Lower leg skin (tissue), 3 donors: ENCODE measurements at regions not wholly inside any gene's neighbourhood (a gene's known extent, or its start where the extent isn't known, plus 50 kb on each side); places are given as distances from the start of the nearest gene placed in this dataset.

Experiments
- POLR2A ChIP-seq, 2 donors: fragments of 450-650 bp; IDR thresholded peaks; one replicate each; pipeline ENCODE4 v1.6.1; 2016 to 2017; ENCODE audit warnings: antibody characterized with exemption in 2 of 2, mild to moderate bottlenecking in 1 of 2, moderate library complexity in 1 of 2
- TF ChIP-seq, protein P1 (sequence below), 3 donors: fragments of 450-650 bp; IDR thresholded peaks; one replicate each; pipeline ENCODE4 v1.5.1; 2016; ENCODE audit warnings: antibody characterized with exemption in 3 of 3, mild to moderate bottlenecking in 3 of 3, moderate library complexity in 2 of 3

DNA sequence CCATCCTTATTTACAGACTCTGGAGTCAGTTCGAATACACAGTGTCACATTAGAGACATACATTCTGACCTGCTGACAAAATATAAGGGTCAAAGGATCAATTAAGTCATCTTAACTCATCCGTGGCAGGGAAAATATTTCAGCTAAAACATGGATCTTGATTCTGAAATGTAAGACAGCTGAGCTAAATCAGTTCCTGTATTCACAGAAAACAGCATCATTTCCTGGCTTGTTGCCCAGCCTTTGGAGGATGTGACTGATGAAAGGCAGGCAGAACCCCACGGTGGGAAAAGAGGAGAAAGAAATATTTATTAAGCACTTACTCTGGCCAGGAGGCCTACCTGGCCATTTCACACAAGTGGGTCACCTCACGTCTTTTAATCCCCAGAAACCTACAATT is 101.9 kb downstream of the GAS2L3 start:
- TF ChIP-seq, protein P1, sequence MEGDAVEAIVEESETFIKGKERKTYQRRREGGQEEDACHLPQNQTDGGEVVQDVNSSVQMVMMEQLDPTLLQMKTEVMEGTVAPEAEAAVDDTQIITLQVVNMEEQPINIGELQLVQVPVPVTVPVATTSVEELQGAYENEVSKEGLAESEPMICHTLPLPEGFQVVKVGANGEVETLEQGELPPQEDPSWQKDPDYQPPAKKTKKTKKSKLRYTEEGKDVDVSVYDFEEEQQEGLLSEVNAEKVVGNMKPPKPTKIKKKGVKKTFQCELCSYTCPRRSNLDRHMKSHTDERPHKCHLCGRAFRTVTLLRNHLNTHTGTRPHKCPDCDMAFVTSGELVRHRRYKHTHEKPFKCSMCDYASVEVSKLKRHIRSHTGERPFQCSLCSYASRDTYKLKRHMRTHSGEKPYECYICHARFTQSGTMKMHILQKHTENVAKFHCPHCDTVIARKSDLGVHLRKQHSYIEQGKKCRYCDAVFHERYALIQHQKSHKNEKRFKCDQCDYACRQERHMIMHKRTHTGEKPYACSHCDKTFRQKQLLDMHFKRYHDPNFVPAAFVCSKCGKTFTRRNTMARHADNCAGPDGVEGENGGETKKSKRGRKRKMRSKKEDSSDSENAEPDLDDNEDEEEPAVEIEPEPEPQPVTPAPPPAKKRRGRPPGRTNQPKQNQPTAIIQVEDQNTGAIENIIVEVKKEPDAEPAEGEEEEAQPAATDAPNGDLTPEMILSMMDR (IDR thresholded peaks at IDR 0.05): no peak
- no peak for TF ChIP-seq POLR2A (IDR thresholded peaks at IDR 0.05)
